ENCODE measurements at regions not wholly inside any gene's neighbourhood (a gene's known extent, or its start where the extent isn't known, plus 50 kb on each side); places are given as distances from the start of the nearest gene placed in this dataset.

DNA sequence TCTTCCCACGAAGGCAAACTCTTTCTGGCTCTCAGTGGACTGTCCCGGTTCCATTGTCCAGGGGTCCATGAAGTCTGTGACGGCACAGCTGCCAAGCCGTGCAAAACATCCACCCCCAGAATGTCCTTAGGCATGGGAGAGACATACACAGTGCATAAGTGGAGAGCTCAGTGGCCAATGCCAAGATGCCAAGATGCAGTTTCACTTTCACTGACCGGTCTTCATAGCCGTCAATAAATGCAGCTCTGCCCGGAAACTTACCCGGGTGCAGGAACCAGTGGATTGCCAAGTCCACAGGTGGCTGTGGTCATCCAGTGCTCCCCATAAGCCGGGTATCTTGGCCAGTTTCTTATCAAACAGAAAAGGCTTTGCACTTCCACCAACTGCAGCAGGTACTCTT lies 162.3 kb downstream of the PTCSC3 start:
- TF ChIP-seq, protein P1, sequence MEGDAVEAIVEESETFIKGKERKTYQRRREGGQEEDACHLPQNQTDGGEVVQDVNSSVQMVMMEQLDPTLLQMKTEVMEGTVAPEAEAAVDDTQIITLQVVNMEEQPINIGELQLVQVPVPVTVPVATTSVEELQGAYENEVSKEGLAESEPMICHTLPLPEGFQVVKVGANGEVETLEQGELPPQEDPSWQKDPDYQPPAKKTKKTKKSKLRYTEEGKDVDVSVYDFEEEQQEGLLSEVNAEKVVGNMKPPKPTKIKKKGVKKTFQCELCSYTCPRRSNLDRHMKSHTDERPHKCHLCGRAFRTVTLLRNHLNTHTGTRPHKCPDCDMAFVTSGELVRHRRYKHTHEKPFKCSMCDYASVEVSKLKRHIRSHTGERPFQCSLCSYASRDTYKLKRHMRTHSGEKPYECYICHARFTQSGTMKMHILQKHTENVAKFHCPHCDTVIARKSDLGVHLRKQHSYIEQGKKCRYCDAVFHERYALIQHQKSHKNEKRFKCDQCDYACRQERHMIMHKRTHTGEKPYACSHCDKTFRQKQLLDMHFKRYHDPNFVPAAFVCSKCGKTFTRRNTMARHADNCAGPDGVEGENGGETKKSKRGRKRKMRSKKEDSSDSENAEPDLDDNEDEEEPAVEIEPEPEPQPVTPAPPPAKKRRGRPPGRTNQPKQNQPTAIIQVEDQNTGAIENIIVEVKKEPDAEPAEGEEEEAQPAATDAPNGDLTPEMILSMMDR (IDR thresholded peaks at IDR 0.05; ENCODE audit: borderline replicate concordance, extremely low read depth, low read length, poor library complexity, severe bottlenecking): no peak
- no peak for TF ChIP-seq EZH2 (IDR thresholded peaks at IDR 0.05; ENCODE audit: borderline replicate concordance, low read depth, low read length, severe bottlenecking)
